Neural cell (in vitro differentiated cells): ENCODE measurements at regions not wholly inside any gene's neighbourhood (a gene's known extent, or its start where the extent isn't known, plus 50 kb on each side); places are given as distances from the start of the nearest gene placed in this dataset.
A peak's percentile ranks its signal among the peaks of the same experiment; 100 is the strongest.

ENCODE experiments used
- H2AFZ ChIP-seq: fragments of 200-600, 300-800 bp; sonication (generic), shearing (Covaris generic); 2 replicates; pipeline ENCODE4 v1.6.0; 2014; ENCODE audit warnings: low read depth, mild to moderate bottlenecking, antibody characterized with exemption, low read length, moderate library complexity
- H3F3A ChIP-seq: fragments of 200-600 bp; shearing (Covaris generic); 2 replicates; pipeline ENCODE4 v1.6.1; 2016; ENCODE audit warnings: mild to moderate bottlenecking, moderate library complexity, mixed read lengths, antibody characterized with exemption, low read length; ENCODE audit not compliant: insufficient read depth, poor library complexity, severe bottlenecking
- H3K27ac ChIP-seq: fragments of 200-600, 300-800 bp; sonication (generic), shearing (Covaris generic); 2 replicates; pipeline ENCODE4 v1.5.1; 2014; ENCODE audit warnings: mild to moderate bottlenecking, low read length, moderate library complexity
- H3K27me3 ChIP-seq: fragments of 300-800, 200-600 bp; sonication (generic), shearing (Covaris generic); 2 replicates; pipeline ENCODE4 v1.6.0; 2014; ENCODE audit warnings: mild to moderate bottlenecking, low read depth, low read length, moderate library complexity; ENCODE audit not compliant: insufficient read depth
- H3K36me3 ChIP-seq: fragments of 300-800, 200-600 bp; sonication (generic), shearing (Covaris generic); 2 replicates; pipeline ENCODE4 v1.5.1; 2014; ENCODE audit warnings: mild to moderate bottlenecking, antibody characterized with exemption, low read length, moderate library complexity; ENCODE audit not compliant: insufficient read depth
- H3K4me2 ChIP-seq: fragments of 300-800, 200-600 bp; sonication (generic), shearing (Covaris generic); 2 replicates; pipeline ENCODE4 v1.6.0; 2014; ENCODE audit warnings: mild to moderate bottlenecking, low read length
- H3K4me3 ChIP-seq: fragments of 300-800, 200-600 bp; sonication (generic), shearing (Covaris generic); 2 replicates; pipeline ENCODE4 v1.5.1; 2014; ENCODE audit warnings: mild to moderate bottlenecking, low read length, moderate library complexity
- H3K79me2 ChIP-seq: fragments of 200-600 bp; shearing (Covaris generic); replicated peaks from 2 replicates; pipeline ENCODE4 v1.6.0; 2014; ENCODE audit warnings: mild to moderate bottlenecking, low read length, moderate library complexity; ENCODE audit not compliant: insufficient read depth
- H3K9ac ChIP-seq: fragments of 300-800, 200-600 bp; sonication (generic), shearing (Covaris generic); 2 replicates; pipeline ENCODE4 v1.6.1; 2016; ENCODE audit warnings: mild to moderate bottlenecking, low read length, mixed read lengths
- H3K9me2 ChIP-seq: fragments of 200-600 bp; shearing (Covaris generic); 2 replicates; pipeline ENCODE4 v1.6.1; 2016; ENCODE audit warnings: mild to moderate bottlenecking, low read length, mixed read lengths; ENCODE audit not compliant: insufficient read depth
- H3K9me3 ChIP-seq: fragments of 200-600, 300-800 bp; sonication (generic), shearing (Covaris generic); 2 replicates; pipeline ENCODE4 v1.6.1; 2016; ENCODE audit warnings: mild to moderate bottlenecking, mixed run types, low read length, moderate library complexity, mixed read lengths
- H4K20me1 ChIP-seq: fragments of 200-600 bp; shearing (Covaris generic); 2 replicates; pipeline ENCODE4 v1.6.1; 2016; ENCODE audit warnings: mild to moderate bottlenecking, mixed run types; ENCODE audit not compliant: insufficient read depth
- CTCF ChIP-seq: fragments of 450-650 bp; IDR thresholded peaks from 2 replicates; pipeline ENCODE4 v1.5.1; 2014; ENCODE audit warnings: antibody characterized with exemption, mild to moderate bottlenecking, moderate library complexity; ENCODE audit not compliant: poor library complexity, severe bottlenecking
- EP300 ChIP-seq: fragments of 450-650 bp; conservative IDR thresholded peaks from 2 replicates; pipeline ENCODE4 v1.6.1; 2014; ENCODE audit warnings: antibody characterized with exemption, mild to moderate bottlenecking, moderate library complexity; ENCODE audit not compliant: poor library complexity, severe bottlenecking
- EZH2 ChIP-seq: fragments of 200-600, 300-800 bp; shearing (Covaris generic), sonication (generic); IDR thresholded peaks from 2 replicates; pipeline ENCODE4 v1.6.1; 2014; ENCODE audit warnings: antibody characterized with exemption, low read length, borderline replicate concordance, mild to moderate bottlenecking; ENCODE audit not compliant: insufficient read depth, poor library complexity, severe bottlenecking
- MXI1 ChIP-seq: fragments of 450-650 bp; conservative IDR thresholded peaks from 2 replicates; pipeline ENCODE4 v1.6.1; 2014; ENCODE audit warnings: antibody characterized with exemption, mild to moderate bottlenecking; ENCODE audit not compliant: poor library complexity, severe bottlenecking
- POLR2AphosphoS5 ChIP-seq: IDR thresholded peaks from 2 replicates; pipeline ENCODE4 v1.6.1; 2012
- RAD21 ChIP-seq: fragments of 450-650 bp; conservative IDR thresholded peaks from 2 replicates; pipeline ENCODE4 v1.6.1; 2014; ENCODE audit warnings: antibody characterized with exemption, mild to moderate bottlenecking, moderate library complexity
- REST ChIP-seq: IDR thresholded peaks from 2 replicates; pipeline ENCODE4 v1.6.1; 2012; ENCODE audit warnings: borderline replicate concordance
- SMC3 ChIP-seq: fragments of 450-650 bp; conservative IDR thresholded peaks from 2 replicates; pipeline ENCODE4 v1.6.1; 2014; ENCODE audit warnings: antibody characterized with exemption, mild to moderate bottlenecking, moderate library complexity; ENCODE audit not compliant: poor library complexity
- TAF1 ChIP-seq: IDR thresholded peaks from 2 replicates; pipeline ENCODE4 v1.6.1; 2012; ENCODE audit warnings: low read depth

- peak overlapping the region; percentile 79 for H3K9ac ChIP-seq
- H3F3A ChIP-seq = no peaks in the 10 kb centered on the region
- H3K9me2 ChIP-seq = no peaks in the 10 kb centered on the region
- H3K27me3 ChIP-seq = no peaks in the 10 kb centered on the region
- no peaks in the 10 kb centered on the region for H3K36me3 ChIP-seq
- TF ChIP-seq REST (no peak), EP300 (no peak), POLR2AphosphoS5 (no peak), MXI1 (no peak), TAF1 (no peak), RAD21 (no peak), EZH2 (no peak), CTCF (no peak), SMC3 (no peak)
- H3K27ac ChIP-seq = peak overlapping the region; percentile 96
- no peaks in the 10 kb centered on the region for H3K9me3 ChIP-seq
- H3K79me2 ChIP-seq = no peaks in the 10 kb centered on the region
- no peak overlapping the region for H2AFZ ChIP-seq
- H3K4me2 ChIP-seq = no peak overlapping the region
- no peaks in the 10 kb centered on the region for H4K20me1 ChIP-seq
- no peak overlapping the region for H3K4me3 ChIP-seq
Observed at GRCh38 chr17:77695386-77695785, 263.1 kb upstream of the TNRC6C start.

- H3K4me2 ChIP-seq = peak overlapping the region; percentile 44
- H3K9me3 ChIP-seq = no peaks in the 10 kb centered on the region
- H3K27ac ChIP-seq = peak overlapping the region; percentile 96
- H3K36me3 ChIP-seq = no peaks in the 10 kb centered on the region
- H3K9ac ChIP-seq = peak overlapping the region; percentile 79
- no peaks in the 10 kb centered on the region for H3K27me3 ChIP-seq
- H3F3A ChIP-seq = no peaks in the 10 kb centered on the region
- H4K20me1 ChIP-seq = no peaks in the 10 kb centered on the region
- H3K9me2 ChIP-seq = no peaks in the 10 kb centered on the region
- H3K79me2 ChIP-seq = no peaks in the 10 kb centered on the region
- H2AFZ ChIP-seq = peak overlapping the region; percentile 72
- no peak for TF ChIP-seq CTCF
- peak; percentile 38 for TF ChIP-seq TAF1
- no peak for TF ChIP-seq RAD21
- TF ChIP-seq POLR2AphosphoS5 = peak; percentile 6
- TF ChIP-seq REST = peak; percentile 98
- TF ChIP-seq SMC3 = peak; percentile 49
- H3K4me3 ChIP-seq = peak overlapping the region; percentile 43
Observed at GRCh38 chr17:77696151-77696720, 262.3 kb upstream of the TNRC6C start.
